ENCODE measurements at regions not wholly inside any gene's neighbourhood (a gene's known extent, or its start where the extent isn't known, plus 50 kb on each side); places are given as distances from the start of the nearest gene placed in this dataset.
"Not testable (repeated sequence)": the region's sequence is repeated elsewhere in the genome, so short reads cannot be mapped to it uniquely, and the experiment has no call there.

- intact Hi-C loops (cut with DNase I): no loop called here
- no peak overlapping the region for H3K4me3 ChIP-seq (ENCODE audit: low read length)
- H3K27me3 ChIP-seq (ENCODE audit: control insufficient read depth, insufficient read depth): no peaks in the 10 kb centered on the region
- H3K9me3 ChIP-seq (ENCODE audit: control insufficient read depth, low read length): no peaks in the 10 kb centered on the region
- no peak overlapping the region for H3K27ac ChIP-seq (ENCODE audit: low read length)
- DNase-seq (no peak), ATAC-seq (no peak)
- 95% methylated on average over 4 of the region's 4 CpGs for WGBS
- H3K4me1 ChIP-seq (ENCODE audit: control insufficient read depth, insufficient read depth, low read length): no peaks in the 10 kb centered on the region
These were observed 486.8 kb downstream of the KLF12 start for GRCh38 chr13:73647417-73647816.

GRCh38 chr13:73640476-73641179 lies 493.6 kb downstream of the KLF12 start:
- ATAC-seq; H3K4me3 ChIP-seq (ENCODE audit: low read length); H3K27me3 ChIP-seq (ENCODE audit: control insufficient read depth, insufficient read depth); H3K9me3 ChIP-seq (ENCODE audit: control insufficient read depth, low read length); H3K27ac ChIP-seq (ENCODE audit: low read length); H3K4me1 ChIP-seq (ENCODE audit: control insufficient read depth, insufficient read depth, low read length); intact Hi-C loops (cut with DNase I); DNase-seq: not testable (repeated sequence)
- WGBS: 91% methylated on average over 29 of the region's 30 CpGs

- intact Hi-C loops (cut with DNase I): no loop called here
- no peaks in the 10 kb centered on the region for H3K4me1 ChIP-seq (ENCODE audit: control insufficient read depth, insufficient read depth, low read length)
- H3K9me3 ChIP-seq (ENCODE audit: control insufficient read depth, low read length): no peaks in the 10 kb centered on the region
- no peak overlapping the region for H3K4me3 ChIP-seq (ENCODE audit: low read length)
- 83% methylated on average over 5 of the region's 5 CpGs for WGBS
- ATAC-seq: no peak
- H3K27me3 ChIP-seq (ENCODE audit: control insufficient read depth, insufficient read depth): no peaks in the 10 kb centered on the region
- no peak overlapping the region for H3K27ac ChIP-seq (ENCODE audit: low read length)
- no peak for DNase-seq
These were observed 498.9 kb downstream of the KLF12 start for GRCh38 chr13:73635166-73635787.

GRCh38 chr13:73633817-73634460 lies 500.3 kb downstream of the KLF12 start:
- Histone ChIP-seq H3K4me3 (ENCODE audit: low read length) (no peak overlapping the region), H3K27me3 (ENCODE audit: control insufficient read depth, insufficient read depth) (no peaks in the 10 kb centered on the region), H3K4me1 (ENCODE audit: control insufficient read depth, insufficient read depth, low read length) (no peaks in the 10 kb centered on the region), H3K27ac (ENCODE audit: low read length) (no peak overlapping the region), H3K9me3 (ENCODE audit: control insufficient read depth, low read length) (no peaks in the 10 kb centered on the region)
- no peak for DNase-seq
- 37% methylated on average over 4 of the region's 4 CpGs for WGBS
- intact Hi-C loops (cut with DNase I): no loop called here
- ATAC-seq: no peak

GRCh38 chr13:73631411-73631810 lies 502.8 kb downstream of the KLF12 start:
- intact Hi-C loops (cut with DNase I): no loop called here
- WGBS: 70% methylated on average over 5 of the region's 5 CpGs
- Histone ChIP-seq H3K27ac (ENCODE audit: low read length) (no peak overlapping the region), H3K4me3 (ENCODE audit: low read length) (no peak overlapping the region), H3K4me1 (ENCODE audit: control insufficient read depth, insufficient read depth, low read length) (no peaks in the 10 kb centered on the region), H3K9me3 (ENCODE audit: control insufficient read depth, low read length) (no peaks in the 10 kb centered on the region), H3K27me3 (ENCODE audit: control insufficient read depth, insufficient read depth) (no peaks in the 10 kb centered on the region)
- DNase-seq: no peak
- no peak for ATAC-seq

- Histone ChIP-seq H3K4me3 (ENCODE audit: low read length) (no peak overlapping the region), H3K9me3 (ENCODE audit: control insufficient read depth, low read length) (no peaks in the 10 kb centered on the region), H3K4me1 (ENCODE audit: control insufficient read depth, insufficient read depth, low read length) (no peaks in the 10 kb centered on the region), H3K27me3 (ENCODE audit: control insufficient read depth, insufficient read depth) (no peaks in the 10 kb centered on the region), H3K27ac (ENCODE audit: low read length) (no peak overlapping the region)
- intact Hi-C loops (cut with DNase I): no loop called here
- ATAC-seq (no peak), DNase-seq (no peak)
- 75% methylated on average over 8 of the region's 8 CpGs for WGBS
These were observed 508.5 kb downstream of the KLF12 start for GRCh38 chr13:73625562-73626339.

- intact Hi-C loops (cut with DNase I): no loop called here
- H3K9me3 ChIP-seq (ENCODE audit: control insufficient read depth, low read length): no peaks in the 10 kb centered on the region
- no peak overlapping the region for H3K4me3 ChIP-seq (ENCODE audit: low read length)
- no peaks in the 10 kb centered on the region for H3K27me3 ChIP-seq (ENCODE audit: control insufficient read depth, insufficient read depth)
- no peak for DNase-seq
- ATAC-seq: no peak
- WGBS: 59% methylated on average over 3 of the region's 3 CpGs
- H3K27ac ChIP-seq (ENCODE audit: low read length): no peak overlapping the region
- H3K4me1 ChIP-seq (ENCODE audit: control insufficient read depth, insufficient read depth, low read length): no peaks in the 10 kb centered on the region
These were observed 510.9 kb downstream of the KLF12 start for GRCh38 chr13:73623281-73623680.

GRCh38 chr13:73622381-73622780 lies 511.8 kb downstream of the KLF12 start:
- H3K27me3 ChIP-seq (ENCODE audit: control insufficient read depth, insufficient read depth): no peaks in the 10 kb centered on the region
- no peak overlapping the region for H3K27ac ChIP-seq (ENCODE audit: low read length)
- H3K4me1 ChIP-seq (ENCODE audit: control insufficient read depth, insufficient read depth, low read length): no peaks in the 10 kb centered on the region
- no peak for DNase-seq
- intact Hi-C loops (cut with DNase I): no loop called here
- H3K4me3 ChIP-seq (ENCODE audit: low read length): no peak overlapping the region
- ATAC-seq: no peak
- H3K9me3 ChIP-seq (ENCODE audit: control insufficient read depth, low read length): no peaks in the 10 kb centered on the region
- WGBS: 41% methylated on average over 3 of the region's 3 CpGs

GRCh38 chr13:73618275-73618865 lies 515.8 kb downstream of the KLF12 start:
- H3K27ac ChIP-seq (ENCODE audit: low read length): no peak overlapping the region
- ATAC-seq: no peak
- intact Hi-C loops (cut with DNase I): no loop called here
- DNase-seq: no peak
- H3K4me1 ChIP-seq (ENCODE audit: control insufficient read depth, insufficient read depth, low read length): no peaks in the 10 kb centered on the region
- no peaks in the 10 kb centered on the region for H3K9me3 ChIP-seq (ENCODE audit: control insufficient read depth, low read length)
- H3K27me3 ChIP-seq (ENCODE audit: control insufficient read depth, insufficient read depth): no peaks in the 10 kb centered on the region
- H3K4me3 ChIP-seq (ENCODE audit: low read length): no peak overlapping the region
- WGBS: 61% methylated on average over 9 of the region's 9 CpGs

GRCh38 chr13:73616861-73617260 lies 517.3 kb downstream of the KLF12 start:
- 86% methylated on average over 3 of the region's 3 CpGs for WGBS
- H3K9me3 ChIP-seq (ENCODE audit: control insufficient read depth, low read length): no peaks in the 10 kb centered on the region
- no peak overlapping the region for H3K4me3 ChIP-seq (ENCODE audit: low read length)
- H3K4me1 ChIP-seq (ENCODE audit: control insufficient read depth, insufficient read depth, low read length): no peaks in the 10 kb centered on the region
- DNase-seq (no peak), ATAC-seq (no peak)
- H3K27ac ChIP-seq (ENCODE audit: low read length): no peak overlapping the region
- H3K27me3 ChIP-seq (ENCODE audit: control insufficient read depth, insufficient read depth): no peaks in the 10 kb centered on the region
- intact Hi-C loops (cut with DNase I): no loop called here

Data from right cardiac atrium (tissue), 5 donors.